B cell (primary cell): ENCODE measurements at regions not wholly inside any gene's neighbourhood (a gene's known extent, or its start where the extent isn't known, plus 50 kb on each side); places are given as distances from the start of the nearest gene placed in this dataset.

Source experiments
- ATAC-seq: fragments of 200-7000 bp; cut with Tn5 transposase; one replicate; pipeline ENCODE4 v1.10.0; 2021; ENCODE audit warnings: low read depth, mild to moderate bottlenecking, moderate number of reproducible peaks, moderate library complexity
- CTCF ChIA-PET: fragments of 350-600 bp; sonication (Branson Sonifier 250); formaldehyde crosslinking; loops from one replicate; lab custom pipeline; 2021; ENCODE audit warnings: antibody characterized with exemption, inconsistent platforms; lab: Charles Lee
- POLR2A ChIA-PET: fragments of 350-600 bp; sonication (Branson Sonifier 250); formaldehyde crosslinking; loops from one replicate; lab custom pipeline; 2021; ENCODE audit warnings: antibody characterized with exemption; lab: Charles Lee
- DNase-seq: peaks from one replicate; pipeline ENCODE4 v3.0.0; 2013
- H2AFZ ChIP-seq: 2 replicates; pipeline ENCODE4 v1.6.1; 2012; ENCODE audit warnings: mild to moderate bottlenecking, low read depth, low read length; ENCODE audit not compliant: insufficient read depth, poor library complexity, severe bottlenecking
- H3K27ac ChIP-seq, 2 donors: 1 replicate in 1 of 2; 2 replicates in 1 of 2; pipeline ENCODE4 v1.5.1; 2012 to 2013; ENCODE audit warnings: low read length in 2 of 2, mild to moderate bottlenecking in 2 of 2, moderate library complexity in 1 of 2
- H3K27me3 ChIP-seq, 4 experiments: fragments of 200-600 bp in 1 of 4; sonication (generic) in 1 of 4; replicated peaks in 1 of 4; 1 replicate in 2 of 4; 2 replicates in 2 of 4; pipeline versions ENCODE4 v1.6.1 to v1.7.0; 2013 to 2016; ENCODE audit warnings: low read length in 3 of 4, mild to moderate bottlenecking in 2 of 4, mixed read lengths in 1 of 4, moderate library complexity in 1 of 4; ENCODE audit not compliant: insufficient read depth in 4 of 4, control insufficient read depth in 3 of 4; ENCODE audit errors: control extremely low read depth in 1 of 4
- H3K36me3 ChIP-seq, 2 experiments: replicated peaks in 1 of 2; 1 replicate in 1 of 2; 2 replicates in 1 of 2; pipeline versions ENCODE4 v1.6.1 to v1.7.1; 2013; ENCODE audit warnings: low read length in 1 of 2; ENCODE audit not compliant: insufficient read depth in 2 of 2, control insufficient read depth in 1 of 2; ENCODE audit errors: control extremely low read depth in 1 of 2, extremely low read depth in 1 of 2
- H3K4me1 ChIP-seq, 2 donors: fragments of 200-600 bp in 1 of 2; sonication (generic) in 1 of 2; 1 replicate in 1 of 2; 2 replicates in 1 of 2; pipeline versions ENCODE4 v1.5.1 to v1.6.1; 2013 to 2017; ENCODE audit warnings: low read length in 2 of 2; ENCODE audit not compliant: control insufficient read depth in 2 of 2, insufficient read depth in 2 of 2
- H3K4me2 ChIP-seq: replicated peaks from 2 replicates; pipeline ENCODE3; 2012; ENCODE audit warnings: mild to moderate bottlenecking, low read depth, low read length; ENCODE audit not compliant: poor library complexity, severe bottlenecking
- H3K4me3 ChIP-seq, 5 experiments: fragments of 200-600 bp in 1 of 5; sonication (generic) in 1 of 5; 1 replicate in 3 of 5; 2 replicates in 2 of 5; pipeline versions ENCODE4 v1.5.1 to v1.7.0; 2011 to 2016; ENCODE audit warnings: low read length in 4 of 5, mild to moderate bottlenecking in 4 of 5, low read depth in 2 of 5, control low read depth in 1 of 5, moderate library complexity in 1 of 5; ENCODE audit not compliant: insufficient read depth in 1 of 5; ENCODE audit errors: control extremely low read depth in 1 of 5, extremely low read depth in 1 of 5
- H3K79me2 ChIP-seq: fragments of 200-600 bp; sonication (generic); one replicate; pipeline ENCODE4 v1.6.0; 2016; ENCODE audit warnings: low read length; ENCODE audit not compliant: control insufficient read depth, insufficient read depth
- H3K9ac ChIP-seq: fragments of 200-600 bp; sonication (generic); 2 replicates; pipeline ENCODE4 v1.6.1; 2017; ENCODE audit warnings: mild to moderate bottlenecking, low read length, moderate library complexity
- H3K9me3 ChIP-seq, 3 donors: one replicate each; pipeline versions ENCODE4 v1.6.1 to v1.7.1; 2013; ENCODE audit warnings: low read length in 2 of 3; ENCODE audit not compliant: control insufficient read depth in 2 of 3, insufficient read depth in 1 of 3; ENCODE audit errors: control extremely low read depth in 1 of 3
- H4K20me1 ChIP-seq: 2 replicates; pipeline ENCODE4 v1.6.0; 2012; ENCODE audit warnings: mild to moderate bottlenecking, low read length; ENCODE audit not compliant: insufficient read depth, control insufficient read depth, poor library complexity, severe bottlenecking
- H3K27ac Mint-ChIP-seq: one replicate; pipeline ENCODE4 v1.8.0; 2021; ENCODE audit warnings: mixed read lengths
- H3K27me3 Mint-ChIP-seq: one replicate; pipeline ENCODE4 v1.8.0; 2021; ENCODE audit warnings: mixed read lengths
- H3K4me1 Mint-ChIP-seq: one replicate; pipeline ENCODE4 v1.8.0; 2021; ENCODE audit warnings: mixed read lengths
- H3K4me3 Mint-ChIP-seq: one replicate; pipeline ENCODE4 v1.8.0; 2021; ENCODE audit warnings: mixed read lengths
- H3K9me3 Mint-ChIP-seq: one replicate; pipeline ENCODE4 v1.8.0; 2022; ENCODE audit warnings: mixed read lengths; ENCODE audit not compliant: insufficient read depth
- CTCF ChIP-seq: fragments of 200-600 bp; IDR thresholded peaks from one replicate; pipeline ENCODE4 v1.8.0; 2022; ENCODE audit warnings: antibody characterized with exemption, mild to moderate bottlenecking
- EZH2 ChIP-seq: IDR thresholded peaks from 2 replicates; pipeline ENCODE4 v1.6.1; 2012; ENCODE audit warnings: borderline replicate concordance, low read depth, mild to moderate bottlenecking, moderate library complexity, low read length; ENCODE audit not compliant: insufficient read depth, poor library complexity, severe bottlenecking
- WGBS: methylation state at CpG from one replicate; pipeline ENCODE4 v1.1.5; 2013; ENCODE audit warnings: missing lambda C conversion rate; ENCODE audit not compliant: insufficient coverage; 5-methylcytosine and 5-hydroxymethylcytosine counted together
- intact Hi-C: fragments of 100-400 bp; cut with micrococcal nuclease; formaldehyde crosslinking; loops from one replicate; pipeline ENCODE4 v1.10.0; 2022

- TF ChIP-seq EZH2, result no peak
- TF ChIP-seq CTCF, result no peak
- Histone ChIP-seq H4K20me1 (no peaks in the 10 kb centered on the region), H3K36me3 (no peaks in the 10 kb centered on the region), H3K27ac (no peak overlapping the region), H3K4me2 (no peak overlapping the region), H3K9me3 (peaks cover 0 to 4% (median 0%) of the 10 kb centered on the region in 3 donors), H3K4me1 (no peaks in the 10 kb centered on the region), H2AFZ (no peak overlapping the region), H3K9ac (no peak overlapping the region), H3K79me2 (no peaks in the 10 kb centered on the region), H3K27me3 (no peaks in the 10 kb centered on the region), H3K4me3 (no peak overlapping the region)
- Mint-ChIP-seq H3K4me3 (no peak overlapping the region), H3K27me3 (peaks cover 12% of the 10 kb centered on the region), H3K4me1 (no peaks in the 10 kb centered on the region), H3K9me3 (no peaks in the 10 kb centered on the region), H3K27ac (no peak overlapping the region)
- no CpG with 5 or more reads among the region's 1 CpG for WGBS
- ChIA-PET POLR2A (no interaction called here), CTCF (interaction anchor here (1.2 kb wide), 1 partner anchor 23 kb away, joined by 3 read pairs; no protein-coding TSS in a partner anchor)
- ATAC-seq (no peak), DNase-seq (no peak)
- intact Hi-C loops, result no loop called here
Measured at GRCh38 chr17:14903854-14904253, 361.3 kb downstream of the PMP22 start.

DNA sequence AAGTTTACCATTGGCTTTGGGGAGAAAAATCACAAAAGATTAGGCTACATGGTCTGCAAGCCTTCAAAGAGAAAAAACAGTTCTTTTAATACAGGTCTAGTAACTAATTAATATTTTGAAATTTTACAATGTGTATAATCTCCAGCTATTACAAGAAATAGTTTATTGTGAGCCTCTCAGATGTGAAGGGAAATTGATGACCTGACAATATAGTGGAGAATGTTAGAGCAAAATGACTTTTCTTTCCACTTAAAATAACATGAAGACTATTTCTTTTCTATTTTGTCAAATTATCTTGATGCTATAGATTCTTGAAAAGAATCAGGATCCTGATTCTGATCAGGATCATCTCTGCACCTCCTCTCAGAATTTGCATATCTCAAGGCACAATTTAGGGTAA is 362.3 kb downstream of the PMP22 start:
- Histone ChIP-seq H3K27ac (no peak overlapping the region), H3K9ac (no peak overlapping the region), H3K9me3 (peaks cover 0 to 4% (median 0%) of the 10 kb centered on the region in 3 donors), H3K36me3 (no peaks in the 10 kb centered on the region), H3K4me2 (no peak overlapping the region), H3K4me3 (no peak overlapping the region), H4K20me1 (no peaks in the 10 kb centered on the region), H3K27me3 (no peaks in the 10 kb centered on the region), H3K4me1 (no peaks in the 10 kb centered on the region), H2AFZ (no peak overlapping the region), H3K79me2 (no peaks in the 10 kb centered on the region)
- Mint-ChIP-seq H3K4me3 (no peak overlapping the region), H3K27ac (no peak overlapping the region), H3K4me1 (no peaks in the 10 kb centered on the region), H3K27me3 (peaks cover 9% of the 10 kb centered on the region), H3K9me3 (peaks cover 2% of the 10 kb centered on the region)
- ATAC-seq (no peak), DNase-seq (no peak)
- TF ChIP-seq EZH2 (no peak), CTCF (no peak)
- ChIA-PET POLR2A (no interaction called here), CTCF (no interaction called here)
- intact Hi-C loops, result no loop called here
